ENCODE measurements at regions not wholly inside any gene's neighbourhood (a gene's known extent, or its start where the extent isn't known, plus 50 kb on each side); places are given as distances from the start of the nearest gene placed in this dataset.

DNA sequence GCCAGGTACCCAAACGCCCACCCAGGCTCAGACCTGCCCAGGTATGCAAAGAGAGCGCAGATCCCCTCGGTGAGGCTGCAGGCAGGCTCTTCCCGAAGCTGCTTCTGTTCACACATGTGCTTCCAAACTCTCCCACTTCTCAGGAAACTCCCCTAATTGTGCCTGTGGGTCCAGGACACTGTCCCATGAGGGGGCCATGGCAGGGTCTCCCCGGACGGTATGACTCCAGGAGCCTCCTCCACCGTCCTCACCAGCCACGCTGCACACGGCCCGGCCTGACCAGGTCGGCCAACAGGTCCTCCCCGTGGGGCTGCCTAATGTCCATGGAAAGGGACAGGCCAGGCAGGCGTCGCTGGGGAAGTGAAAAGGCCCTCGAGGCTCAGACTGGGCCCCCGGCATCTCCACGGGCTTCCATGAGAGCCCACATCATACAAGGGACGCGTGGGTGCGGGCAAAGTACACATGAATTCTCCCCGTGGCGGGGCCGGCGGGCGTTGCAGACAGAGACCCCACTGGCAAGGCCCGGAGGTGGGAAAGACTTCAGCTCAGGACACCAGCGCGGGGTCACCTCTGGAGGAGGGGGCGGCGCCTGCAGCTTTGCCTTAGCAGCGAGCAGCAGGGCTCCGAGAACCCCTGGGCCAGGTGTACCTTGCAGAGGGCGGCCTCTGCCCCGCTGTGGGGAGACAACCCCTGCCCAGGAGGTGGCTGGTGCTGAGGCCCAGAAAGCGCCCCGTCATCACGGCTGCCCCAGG is 526.1 kb downstream of the BRD1 start:
- no peak for TF ChIP-seq CTCF (IDR thresholded peaks at IDR 0.05; ENCODE audit: insufficient read depth, low read depth, low read length, missing control alignments)
- no peak for DNase-seq (ENCODE audit: low read depth)
- H3K4me3 ChIP-seq (ENCODE audit: low read length) = no peak overlapping the region

DNA sequence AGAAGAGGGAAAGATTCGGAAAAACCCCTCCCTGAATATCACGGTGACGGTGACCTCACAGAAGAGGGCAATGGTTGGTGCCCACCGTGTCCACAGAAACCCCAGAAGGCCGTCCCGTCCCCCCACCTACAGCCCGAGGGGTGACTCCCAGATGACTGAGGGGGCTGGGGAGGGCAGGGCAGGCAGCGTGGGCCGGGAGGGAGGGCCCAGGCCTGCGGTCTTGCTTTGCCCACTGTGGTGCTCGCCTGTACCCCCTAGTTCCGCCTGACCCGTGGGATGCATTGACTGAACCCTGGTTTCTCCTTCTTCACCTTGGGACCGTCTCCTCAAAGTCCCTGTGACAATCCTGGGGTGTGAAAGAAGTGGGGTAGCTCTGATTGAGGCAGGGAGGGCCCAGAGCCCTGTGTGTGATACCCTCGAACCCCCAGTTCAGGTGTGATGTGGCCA is 526.7 kb downstream of the BRD1 start:
- no peak for DNase-seq (ENCODE audit: low read depth)
- no peak for TF ChIP-seq CTCF (IDR thresholded peaks at IDR 0.05; ENCODE audit: insufficient read depth, low read depth, low read length, missing control alignments)
- no peak overlapping the region for H3K4me3 ChIP-seq (ENCODE audit: low read length)

- DNase-seq (ENCODE audit: low read depth) = no peak
Measured at GRCh38 chr22:49300241-49300640, 527.4 kb downstream of the BRD1 start.

DNA sequence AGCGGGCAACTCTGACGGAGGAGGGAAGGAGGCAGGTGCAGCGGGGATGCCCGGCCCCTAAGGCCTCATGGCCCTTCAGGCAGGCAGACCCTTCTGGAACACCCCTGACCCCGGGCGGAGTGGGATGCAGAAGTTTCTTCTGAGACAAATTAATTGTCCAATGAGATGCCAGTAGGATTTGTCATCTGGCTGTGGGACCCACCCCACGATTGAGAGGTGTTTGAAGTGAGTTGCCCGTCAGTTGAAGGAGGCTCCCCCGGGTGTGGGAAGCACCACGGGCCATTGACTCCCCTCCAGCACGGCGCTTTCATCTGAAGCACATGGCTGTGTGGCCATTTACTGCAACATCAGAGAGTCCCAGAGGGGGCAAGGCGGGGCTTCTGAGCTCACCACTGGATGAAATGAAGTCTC is 527.8 kb downstream of the BRD1 start:
- H3K4me3 ChIP-seq (ENCODE audit: low read length) = no peak overlapping the region
- TF ChIP-seq CTCF (IDR thresholded peaks at IDR 0.05; ENCODE audit: insufficient read depth, low read depth, low read length, missing control alignments) = no peak
- no peak for DNase-seq (ENCODE audit: low read depth)

More at GRCh38 chr22:49300241-49300640, 527.4 kb downstream of the BRD1 start:
- no peak overlapping the region for H3K4me3 ChIP-seq (ENCODE audit: low read length)
- no peak for TF ChIP-seq CTCF (IDR thresholded peaks at IDR 0.05; ENCODE audit: insufficient read depth, low read depth, low read length, missing control alignments)

DNA sequence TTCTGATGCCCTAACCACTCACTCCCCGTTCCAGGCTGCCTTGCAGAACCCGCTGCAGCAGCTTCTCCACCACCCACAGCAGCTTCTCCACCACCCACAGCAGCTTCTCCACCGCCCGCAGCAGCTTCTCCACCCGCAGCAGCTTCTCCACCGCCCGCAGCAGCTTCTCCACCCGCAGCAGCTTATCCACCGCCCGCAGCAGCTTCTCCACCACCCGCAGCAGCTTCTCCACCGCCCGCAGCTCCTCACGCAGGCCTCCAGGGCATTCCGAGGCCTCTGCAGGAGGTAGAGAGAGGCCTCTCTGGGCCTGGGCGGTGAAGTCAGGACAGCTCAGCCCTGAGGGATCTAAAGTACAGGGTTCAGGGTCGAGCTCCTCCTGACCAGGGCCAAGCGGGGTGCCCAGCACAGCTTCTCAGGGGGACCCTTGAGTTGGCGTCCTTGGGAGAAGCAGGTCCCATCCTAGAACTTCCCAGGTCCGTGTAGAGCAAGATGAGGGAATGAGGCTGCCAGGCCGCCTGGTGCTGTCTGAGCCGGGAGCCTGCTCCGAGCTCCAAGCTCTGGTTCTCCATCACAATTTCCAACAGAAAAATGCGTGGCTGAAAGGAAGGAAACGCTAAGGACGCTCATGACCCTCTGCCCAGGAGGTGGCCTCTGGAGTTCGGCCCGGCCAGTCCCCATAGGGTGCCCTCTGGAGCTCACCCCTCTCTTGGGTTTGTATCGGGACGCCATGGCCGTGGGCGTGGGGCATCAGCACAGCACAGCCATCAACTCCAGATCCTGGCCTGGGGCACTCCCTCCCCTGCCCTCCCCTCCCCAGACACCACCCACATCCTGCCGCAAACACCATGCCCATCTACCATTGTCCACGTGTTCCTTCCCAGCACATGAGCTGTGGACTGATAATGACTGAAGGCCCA is 528.6 kb downstream of the BRD1 start:
- no peak overlapping the region for H3K4me3 ChIP-seq (ENCODE audit: low read length)
- no peak for DNase-seq (ENCODE audit: low read depth)
- no peak for TF ChIP-seq CTCF (IDR thresholded peaks at IDR 0.05; ENCODE audit: insufficient read depth, low read depth, low read length, missing control alignments)

GRCh38 chr22:49297871-49298721 is 529.6 kb downstream of the BRD1 start:
- DNase-seq (ENCODE audit: low read depth) = no peak
- TF ChIP-seq CTCF (IDR thresholded peaks at IDR 0.05; ENCODE audit: insufficient read depth, low read depth, low read length, missing control alignments) = no peak
- H3K4me3 ChIP-seq (ENCODE audit: low read length) = no peak overlapping the region

Measured in epithelial cell of esophagus (primary cell).